PC-3 (cell line): ENCODE measurements at regions not wholly inside any gene's neighbourhood (a gene's known extent, or its start where the extent isn't known, plus 50 kb on each side); places are given as distances from the start of the nearest gene placed in this dataset.

Source experiments
- ATAC-seq: fragments of 200-7000 bp; cut with Tn5 transposase; 2 replicates; pipeline ENCODE4 v1.9.1; 2020; ENCODE audit warnings: mild to moderate bottlenecking, moderate library complexity
- BruUV-seq: library from RNA; stranded (reverse); fragments of 400-500 nt; replicated peaks from 2 replicates; lab custom pipeline; 2021; lab: Mats Ljungman, UMichigan
- CTCF ChIA-PET: fragments of 300-600 bp; sonication (Branson Sonifier 250); formaldehyde crosslinking; loops from one replicate; lab custom pipeline; 2022; ENCODE audit warnings: antibody characterized with exemption; lab: Charles Lee
- POLR2A ChIA-PET: fragments of 300-600 bp; sonication (Branson Sonifier 250); formaldehyde crosslinking; loops from one replicate; lab custom pipeline; 2022; ENCODE audit warnings: antibody characterized with exemption; ENCODE audit not compliant: unreplicated experiment; lab: Charles Lee
- DNase-seq: peaks from one replicate; pipeline ENCODE4 v3.0.0-alpha.2; 2015
- H2AFZ ChIP-seq: fragments of 300-600 bp; sonication (generic); 2 replicates; pipeline ENCODE4 v1.6.0; 2016; ENCODE audit warnings: antibody characterized with exemption, low read length
- H3F3A ChIP-seq: fragments of 300-600 bp; sonication (generic); one replicate; pipeline ENCODE4 v1.6.0; 2017; ENCODE audit warnings: antibody characterized with exemption, low read length, control low read depth, mild to moderate bottlenecking; ENCODE audit not compliant: unreplicated experiment
- H3K27ac ChIP-seq: fragments of 300-600 bp; sonication (generic); 2 replicates; pipeline ENCODE4 v1.5.1; 2016; ENCODE audit warnings: mild to moderate bottlenecking, low read length
- H3K27me3 ChIP-seq: fragments of 300-600 bp; sonication (generic); 2 replicates; pipeline ENCODE4 v1.6.1; 2016; ENCODE audit warnings: low read length, mixed read lengths
- H3K36me3 ChIP-seq: fragments of 300-600 bp; sonication (generic); 2 replicates; pipeline ENCODE4 v1.6.1; 2016; ENCODE audit warnings: low read depth, mixed run types, low read length, mixed read lengths
- H3K4me1 ChIP-seq: fragments of 300-600 bp; sonication (generic); 2 replicates; pipeline ENCODE4 v1.5.1; 2016; ENCODE audit warnings: low read length; ENCODE audit not compliant: insufficient read depth
- H3K4me2 ChIP-seq: fragments of 300-600 bp; sonication (generic); 2 replicates; pipeline ENCODE4 v1.6.0; 2016; ENCODE audit warnings: low read length
- H3K4me3 ChIP-seq: fragments of 300-600 bp; sonication (generic); 2 replicates; pipeline ENCODE4 v1.5.1; 2016; ENCODE audit warnings: mild to moderate bottlenecking, low read length, mixed read lengths
- H3K79me2 ChIP-seq: fragments of 300-600 bp; sonication (generic); 2 replicates; pipeline ENCODE4 v1.6.1; 2017; ENCODE audit warnings: low read length, mixed read lengths
- H3K9ac ChIP-seq: fragments of 300-600 bp; sonication (generic); 2 replicates; pipeline ENCODE4 v1.6.0; 2016; ENCODE audit warnings: mild to moderate bottlenecking, low read length
- H3K9me2 ChIP-seq: fragments of 300-600 bp; sonication (generic); replicated peaks from 2 replicates; pipeline ENCODE4 v1.6.1; 2016; ENCODE audit warnings: mixed run types, low read length, mixed read lengths
- H3K9me3 ChIP-seq: fragments of 300-600 bp; sonication (generic); 2 replicates; pipeline ENCODE4 v1.6.1; 2016; ENCODE audit warnings: low read length, mixed read lengths
- H4K20me1 ChIP-seq: fragments of 300-600 bp; sonication (generic); 2 replicates; pipeline ENCODE4 v1.6.1; 2016; ENCODE audit warnings: low read length, mixed read lengths
- EZH2 ChIP-seq: fragments of 300-600 bp; sonication (generic); IDR thresholded peaks from one replicate; pipeline ENCODE4 v1.6.1; 2017; ENCODE audit warnings: antibody characterized with exemption, mild to moderate bottlenecking, low read length; ENCODE audit not compliant: unreplicated experiment
- EZH2phosphoT487 ChIP-seq: fragments of 300-600 bp; sonication (generic); IDR thresholded peaks from 2 replicates; pipeline ENCODE4 v1.6.1; 2018; ENCODE audit warnings: mild to moderate bottlenecking, antibody characterized with exemption, low read length, borderline replicate concordance
- intact Hi-C: fragments of 100-400 bp; cut with micrococcal nuclease; formaldehyde crosslinking; loops from 2 replicates; pipeline ENCODE4 v1.9.0; 2023
- TF ChIP-seq, protein P1 (sequence below): fragments of 300-600 bp; sonication (generic); conservative IDR thresholded peaks from 2 replicates; pipeline ENCODE4 v1.5.1; 2017; ENCODE audit warnings: antibody characterized with exemption, low read depth, mild to moderate bottlenecking, low read length

DNA sequence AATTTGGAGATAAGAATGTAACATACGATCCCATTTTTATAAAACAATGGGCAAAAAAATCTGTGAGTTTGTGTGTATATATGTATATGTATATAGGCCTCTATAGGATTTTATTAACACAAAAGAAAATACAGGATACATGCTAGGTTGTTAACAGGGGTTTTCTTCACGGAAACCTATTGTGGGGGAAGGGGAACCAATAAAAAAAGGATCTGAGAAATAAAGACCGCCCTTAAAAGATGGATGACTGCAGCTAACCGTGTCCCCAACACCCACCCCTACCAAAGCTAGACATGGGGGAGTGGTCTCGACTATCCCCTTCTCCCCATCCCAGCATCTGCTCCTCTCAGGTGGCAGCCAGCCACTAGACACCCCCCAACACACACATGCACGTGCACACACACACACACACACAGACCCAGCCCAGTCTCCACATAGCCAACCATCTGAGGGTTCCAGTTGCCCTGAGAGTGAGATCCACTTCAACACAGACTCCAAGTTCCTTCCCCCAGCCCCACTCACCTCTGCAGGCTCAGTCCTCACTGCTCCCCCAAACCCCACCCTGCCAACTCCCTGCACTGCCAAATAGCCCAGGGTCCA lies 132.9 kb downstream of the TPRA1 start:
- intact Hi-C loops, result loop anchor here (5.0 kb wide), 1 partner anchor 85 kb away; no protein-coding TSS in a partner anchor
- Histone ChIP-seq H3K4me1 (peaks cover 8% of the 10 kb centered on the region), H4K20me1 (no peaks in the 10 kb centered on the region), H3K79me2 (no peaks in the 10 kb centered on the region), H3F3A (no peaks in the 10 kb centered on the region), H3K4me2 (peak overlapping the region; percentile 75), H3K36me3 (no peaks in the 10 kb centered on the region), H2AFZ (no peak overlapping the region), H3K9me2 (no peaks in the 10 kb centered on the region), H3K9ac (no peak overlapping the region), H3K27me3 (no peaks in the 10 kb centered on the region), H3K9me3 (no peaks in the 10 kb centered on the region), H3K4me3 (peak overlapping the region; percentile 55; the same call in 1 of the 2 replicates), H3K27ac (no peak overlapping the region)
- CTCF ChIA-PET, result interaction anchor here (0.8 kb wide), 1 partner anchor 173 kb away, joined by 5 read pairs; no protein-coding TSS in a partner anchor
- DNase-seq (no peak), ATAC-seq (no peak)
- TF ChIP-seq EZH2phosphoT487, result no peak
- TF ChIP-seq EZH2, result no peak
- TF ChIP-seq, protein P1, sequence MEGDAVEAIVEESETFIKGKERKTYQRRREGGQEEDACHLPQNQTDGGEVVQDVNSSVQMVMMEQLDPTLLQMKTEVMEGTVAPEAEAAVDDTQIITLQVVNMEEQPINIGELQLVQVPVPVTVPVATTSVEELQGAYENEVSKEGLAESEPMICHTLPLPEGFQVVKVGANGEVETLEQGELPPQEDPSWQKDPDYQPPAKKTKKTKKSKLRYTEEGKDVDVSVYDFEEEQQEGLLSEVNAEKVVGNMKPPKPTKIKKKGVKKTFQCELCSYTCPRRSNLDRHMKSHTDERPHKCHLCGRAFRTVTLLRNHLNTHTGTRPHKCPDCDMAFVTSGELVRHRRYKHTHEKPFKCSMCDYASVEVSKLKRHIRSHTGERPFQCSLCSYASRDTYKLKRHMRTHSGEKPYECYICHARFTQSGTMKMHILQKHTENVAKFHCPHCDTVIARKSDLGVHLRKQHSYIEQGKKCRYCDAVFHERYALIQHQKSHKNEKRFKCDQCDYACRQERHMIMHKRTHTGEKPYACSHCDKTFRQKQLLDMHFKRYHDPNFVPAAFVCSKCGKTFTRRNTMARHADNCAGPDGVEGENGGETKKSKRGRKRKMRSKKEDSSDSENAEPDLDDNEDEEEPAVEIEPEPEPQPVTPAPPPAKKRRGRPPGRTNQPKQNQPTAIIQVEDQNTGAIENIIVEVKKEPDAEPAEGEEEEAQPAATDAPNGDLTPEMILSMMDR, result no peak
- POLR2A ChIA-PET, result no interaction called here
- no TSS peak for BruUV-seq

DNA sequence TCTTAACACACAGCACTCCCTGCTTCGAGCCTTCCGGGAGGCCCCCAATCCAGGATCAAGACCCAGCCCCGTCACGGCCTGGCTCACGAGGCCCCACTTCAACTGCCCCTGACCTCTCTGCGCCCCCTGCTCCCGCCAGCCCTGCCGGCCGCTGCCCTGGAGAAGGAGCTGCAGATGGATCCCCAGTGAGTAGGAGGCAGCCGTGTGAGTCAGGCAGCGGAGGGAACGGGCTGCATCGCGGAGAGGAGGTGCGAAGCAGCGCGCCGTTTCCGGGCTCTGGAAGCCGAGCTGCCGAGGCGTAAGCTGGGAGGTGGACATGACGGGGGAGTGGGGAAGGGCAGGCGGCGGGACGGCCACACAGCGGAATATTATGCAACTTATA lies 133.4 kb downstream of the TPRA1 start:
- H3K9ac ChIP-seq, result no peak overlapping the region; the same call in 1 of the 2 replicates
- H3K9me3 ChIP-seq, result no peaks in the 10 kb centered on the region
- H3K4me1 ChIP-seq, result peaks cover 8% of the 10 kb centered on the region
- H3K9me2 ChIP-seq, result no peaks in the 10 kb centered on the region
- no peaks in the 10 kb centered on the region for H3K36me3 ChIP-seq
- 0 out of 2 replicates have a peak overlapping the region, but pooled peaks have one; percentile 3 for H3K27ac ChIP-seq
- no peaks in the 10 kb centered on the region for H3K79me2 ChIP-seq
- ATAC-seq, result peak; percentile 51
- POLR2A ChIA-PET, result no interaction called here
- H3K4me3 ChIP-seq, result peak overlapping the region; percentile 55
- peak overlapping the region; percentile 75 for H3K4me2 ChIP-seq
- H4K20me1 ChIP-seq, result no peaks in the 10 kb centered on the region
- DNase-seq, result peak; percentile 51
- peak overlapping the region; percentile 87 for H2AFZ ChIP-seq
- intact Hi-C loops, result loop anchor here (5.0 kb wide), 1 partner anchor 85 kb away; no protein-coding TSS in a partner anchor
- no peaks in the 10 kb centered on the region for H3F3A ChIP-seq
- no TSS peak for BruUV-seq
- no peaks in the 10 kb centered on the region for H3K27me3 ChIP-seq
- TF ChIP-seq EZH2 (no peak), EZH2phosphoT487 (no peak)
- TF ChIP-seq, protein P1, result no peak
- CTCF ChIA-PET, result interaction anchor here (0.8 kb wide), 1 partner anchor 172 kb away, joined by 5 read pairs; no protein-coding TSS in a partner anchor
